Ramos (cell line): ENCODE measurements at regions not wholly inside any gene's neighbourhood (a gene's known extent, or its start where the extent isn't known, plus 50 kb on each side); places are given as distances from the start of the nearest gene placed in this dataset.
"Not testable (repeated sequence)": the region's sequence is repeated elsewhere in the genome, so short reads cannot be mapped to it uniquely, and the experiment has no call there.

Source experiments
- in situ Hi-C: fragments of 300-500 bp; cut with MboI; formaldehyde crosslinking; loops from one replicate; pipeline ENCODE4 v1.14.3; 2022; ENCODE audit warnings: low sequenced_read_pairs; ENCODE audit not compliant: unreplicated experiment

DNA sequence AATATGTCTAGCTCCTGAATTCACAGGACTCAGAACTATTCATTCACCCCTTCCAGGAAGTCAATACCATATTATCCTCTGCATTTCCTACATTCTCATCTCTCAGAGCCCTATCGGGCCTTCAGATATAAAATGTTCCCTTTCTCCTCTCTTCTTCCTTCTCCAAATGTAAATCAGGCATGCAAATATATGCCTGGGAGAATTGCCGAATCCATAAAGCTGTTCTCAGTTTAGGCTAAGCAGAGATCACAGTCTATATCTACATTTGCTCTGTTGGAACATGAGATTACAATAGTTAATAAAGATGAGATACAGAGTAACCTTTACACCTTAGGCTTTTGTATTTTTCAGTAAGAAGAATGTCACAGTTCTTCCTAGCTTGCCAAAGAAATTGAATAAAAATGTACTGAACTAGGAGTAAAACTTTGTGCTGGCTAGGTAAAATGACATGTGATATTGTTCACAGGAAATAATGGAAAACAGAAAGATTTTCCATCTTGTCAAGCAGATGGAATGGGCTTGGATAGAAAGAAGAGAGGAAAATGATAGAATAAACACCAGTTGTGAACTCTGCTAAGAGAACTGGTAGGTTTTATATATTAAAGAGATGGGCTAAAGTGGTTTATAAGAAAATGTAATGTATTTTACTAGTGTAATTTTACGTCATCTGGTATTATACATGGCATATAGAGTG is 161.5 kb downstream of the NRIP1 start:
- in situ Hi-C loops = no loop called here

DNA sequence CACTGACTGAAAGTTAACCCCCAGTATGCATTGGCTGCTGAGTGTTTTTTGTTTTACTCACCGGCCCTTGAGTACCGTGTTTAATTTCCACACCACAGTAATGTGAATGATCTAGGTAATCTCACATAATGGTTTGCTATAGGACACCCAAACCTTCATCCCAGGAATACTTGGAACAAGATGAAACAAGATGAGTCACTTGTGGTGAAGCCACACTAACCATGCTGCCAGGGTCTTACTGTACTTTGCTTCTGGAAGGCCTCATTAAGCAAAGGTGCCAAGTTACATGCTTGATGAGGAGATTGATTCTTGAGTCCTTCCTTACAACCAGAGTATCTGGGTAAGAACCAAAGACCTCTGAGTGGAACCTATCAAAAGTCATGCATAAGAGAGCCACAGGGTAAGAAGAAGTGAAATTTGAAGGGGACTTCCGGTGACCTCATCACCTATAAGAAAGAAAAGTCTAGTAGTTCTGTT is 163.3 kb downstream of the NRIP1 start:
- in situ Hi-C loops = no loop called here

DNA sequence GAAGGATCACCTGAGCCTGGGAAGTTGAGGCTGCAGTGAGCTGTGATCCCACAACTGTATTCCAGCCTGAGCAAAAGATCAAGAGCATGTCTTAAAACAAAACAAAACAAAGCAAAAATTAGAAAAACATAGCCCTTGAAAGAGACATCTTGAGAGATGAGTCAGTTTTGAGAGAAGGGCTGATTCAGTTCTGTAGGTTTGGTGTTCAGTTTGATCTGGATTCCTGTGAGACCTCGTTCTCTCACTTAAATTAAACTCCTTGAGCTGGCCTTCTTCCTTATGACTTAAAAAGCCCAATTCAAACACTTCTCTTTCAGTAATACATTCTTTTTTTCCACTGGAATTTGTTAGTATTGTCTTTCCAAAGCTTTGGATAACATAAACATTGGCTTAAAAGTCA is 164.2 kb downstream of the NRIP1 start:
- in situ Hi-C loops = no loop called here

DNA sequence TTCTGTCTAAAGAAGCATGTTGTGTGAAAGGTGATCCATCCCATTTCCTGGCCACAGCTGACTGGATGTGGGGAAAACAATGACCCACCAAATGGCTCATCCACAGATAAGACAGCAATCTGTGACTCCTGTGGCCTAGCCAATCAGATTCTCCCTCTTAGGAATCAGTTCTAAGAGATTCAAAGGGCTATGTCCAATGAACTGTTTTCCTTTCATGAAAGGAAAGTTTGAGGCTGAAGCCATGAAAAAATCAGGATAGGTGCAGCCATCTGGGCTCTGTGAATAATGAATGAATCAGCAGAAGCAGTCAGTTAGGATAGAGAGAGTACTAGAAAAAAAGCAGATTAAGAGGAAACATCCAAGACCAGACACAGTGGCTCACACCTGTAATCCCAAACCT is 164.7 kb downstream of the NRIP1 start:
- in situ Hi-C loops = no loop called here

DNA sequence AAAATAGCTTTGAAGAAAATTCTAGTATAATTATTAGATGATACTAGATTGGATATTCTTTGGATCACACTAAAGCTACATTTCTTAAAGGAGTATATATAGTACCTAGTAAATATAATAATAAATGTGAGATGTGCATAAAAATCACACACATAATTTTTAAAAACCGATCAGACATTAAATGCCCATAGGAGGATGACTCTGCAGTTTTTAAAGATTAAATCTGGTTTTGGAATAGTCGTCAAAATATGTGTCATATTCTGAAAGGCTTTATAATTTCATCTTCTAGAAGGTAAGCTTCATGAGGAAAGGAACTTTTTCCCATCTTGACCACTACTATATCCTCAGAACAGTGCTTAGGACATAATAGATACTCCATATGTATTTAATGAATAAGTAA is 169.0 kb downstream of the NRIP1 start:
- in situ Hi-C loops = no loop called here

DNA sequence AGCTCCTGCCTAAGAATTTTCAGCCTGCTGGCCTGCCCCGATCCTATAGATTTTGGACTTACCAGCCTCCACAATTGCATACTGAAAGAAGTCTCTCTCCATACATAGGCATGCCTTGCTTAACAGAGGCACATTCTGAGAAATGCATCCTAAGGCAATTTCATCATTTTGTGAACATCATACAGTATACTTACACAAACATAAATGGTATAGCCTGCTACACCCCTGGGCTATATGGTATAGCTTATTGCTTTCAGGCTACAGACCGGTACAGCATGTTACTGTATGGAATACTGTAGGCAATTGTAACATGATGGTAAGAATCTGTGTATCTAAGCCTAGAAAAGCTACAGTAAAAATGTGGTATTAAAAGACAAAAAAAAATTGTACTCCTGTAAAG is 174.7 kb downstream of the NRIP1 start:
- in situ Hi-C loops = no loop called here

DNA sequence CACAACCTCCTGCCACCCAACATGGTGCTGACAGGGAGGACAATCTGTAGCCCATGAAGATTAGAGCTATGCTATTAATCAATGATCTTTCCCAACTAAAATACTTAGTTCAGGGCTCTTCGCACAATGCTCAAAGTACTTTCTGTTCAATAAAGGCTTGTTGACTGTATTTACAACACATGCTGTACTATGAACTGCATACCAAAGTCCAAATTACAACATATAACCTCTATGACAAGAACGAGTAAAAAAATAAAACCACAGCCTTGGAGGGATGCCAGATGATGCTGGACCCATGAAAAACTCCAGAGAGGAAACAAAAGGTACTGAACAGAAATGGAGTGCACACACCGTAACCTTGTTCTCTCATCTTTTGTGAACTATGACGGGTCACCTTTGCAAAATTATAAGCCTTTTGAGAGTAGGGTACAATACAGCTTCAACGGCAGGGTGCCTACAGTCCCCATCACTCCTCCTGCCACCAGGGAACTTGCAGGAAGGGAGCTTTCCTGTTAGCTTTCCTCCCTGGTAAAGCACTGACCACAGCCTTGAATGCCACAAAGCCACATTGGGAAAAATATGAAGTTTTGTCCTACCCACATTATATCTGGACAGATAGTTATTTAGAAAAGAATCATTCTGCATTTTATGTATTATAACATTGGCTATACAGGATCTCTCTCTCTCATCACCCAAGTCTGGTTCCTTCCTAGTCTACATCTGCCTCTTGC is 175.6 kb downstream of the NRIP1 start:
- in situ Hi-C loops = no loop called here

DNA sequence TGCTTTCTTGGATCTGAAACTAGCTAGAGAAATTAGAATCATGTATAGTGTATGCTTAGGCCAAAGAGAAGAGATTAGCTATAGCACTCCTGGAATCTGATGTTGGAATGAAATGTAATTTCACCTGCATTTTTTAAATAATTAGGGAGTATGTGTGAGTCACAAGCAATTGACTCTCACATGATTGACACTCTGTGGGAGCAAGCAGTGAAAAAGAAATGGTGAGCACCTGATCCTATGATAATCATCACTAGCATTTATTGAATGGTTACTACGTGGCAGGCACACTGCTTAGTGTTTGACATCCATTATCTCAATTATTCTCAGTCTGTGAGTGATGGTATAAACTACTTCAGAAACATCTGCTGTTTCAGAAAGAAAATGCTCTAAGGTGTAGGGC is 176.6 kb downstream of the NRIP1 start:
- in situ Hi-C loops = no loop called here

DNA sequence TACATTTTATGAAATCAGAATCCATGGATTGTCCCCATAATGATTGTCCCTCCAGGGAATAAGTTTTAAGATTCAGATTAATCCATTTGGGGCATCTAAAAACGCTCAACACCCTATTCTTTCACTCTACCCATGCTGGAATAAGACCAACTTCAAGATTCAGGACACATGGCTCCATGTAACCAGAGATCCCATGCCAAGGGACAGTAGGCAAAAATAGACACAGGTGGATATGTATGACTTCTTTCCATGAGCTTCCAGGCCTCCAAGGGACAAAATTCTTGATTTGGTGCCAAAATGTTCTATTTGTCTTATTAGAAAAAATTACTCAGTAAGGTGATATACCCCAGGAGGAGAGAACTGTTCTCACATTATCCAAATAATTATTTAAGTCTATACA is 178.8 kb downstream of the NRIP1 start:
- in situ Hi-C loops = no loop called here

DNA sequence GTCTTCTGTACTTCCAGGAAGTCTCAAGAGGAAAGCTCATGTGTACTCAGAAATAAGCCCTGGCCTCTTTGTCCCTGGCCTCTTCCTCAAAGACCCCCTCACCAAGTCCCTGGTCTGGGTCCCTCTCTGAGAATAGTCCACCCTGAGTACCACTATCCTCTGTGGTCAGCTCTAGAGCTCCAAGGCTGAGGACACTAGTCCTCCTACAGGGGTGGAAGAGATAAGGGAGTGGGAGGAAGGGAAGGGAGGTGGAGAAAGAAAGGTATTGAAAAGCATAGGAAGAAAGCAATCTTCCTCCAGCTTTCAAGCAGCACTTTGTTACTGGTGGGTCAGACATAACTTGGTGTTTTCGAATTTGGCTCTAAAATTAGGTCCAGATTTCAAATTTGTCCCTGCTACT is 181.4 kb downstream of the NRIP1 start:
- in situ Hi-C loops = no loop called here

DNA sequence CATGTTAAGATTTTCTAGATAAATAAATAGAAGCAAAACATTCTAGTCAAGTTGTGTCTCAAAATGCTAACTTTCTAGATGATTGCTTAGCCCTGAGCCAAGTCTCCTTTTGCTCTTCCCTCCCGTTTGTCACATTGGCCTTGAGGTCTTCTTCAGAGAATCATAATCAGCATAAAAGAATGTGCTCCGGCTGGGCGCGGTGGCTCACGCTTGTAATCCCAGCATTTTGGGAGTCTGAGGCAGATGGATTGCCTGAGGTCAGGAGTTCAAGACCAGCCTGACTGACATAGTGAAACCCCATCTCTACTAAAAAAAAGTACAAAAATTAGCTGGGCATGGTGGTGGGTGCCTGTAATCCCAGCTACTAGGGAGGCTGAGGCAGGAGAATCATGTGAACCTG is 182.3 kb downstream of the NRIP1 start:
- in situ Hi-C loops = not testable (repeated sequence)

DNA sequence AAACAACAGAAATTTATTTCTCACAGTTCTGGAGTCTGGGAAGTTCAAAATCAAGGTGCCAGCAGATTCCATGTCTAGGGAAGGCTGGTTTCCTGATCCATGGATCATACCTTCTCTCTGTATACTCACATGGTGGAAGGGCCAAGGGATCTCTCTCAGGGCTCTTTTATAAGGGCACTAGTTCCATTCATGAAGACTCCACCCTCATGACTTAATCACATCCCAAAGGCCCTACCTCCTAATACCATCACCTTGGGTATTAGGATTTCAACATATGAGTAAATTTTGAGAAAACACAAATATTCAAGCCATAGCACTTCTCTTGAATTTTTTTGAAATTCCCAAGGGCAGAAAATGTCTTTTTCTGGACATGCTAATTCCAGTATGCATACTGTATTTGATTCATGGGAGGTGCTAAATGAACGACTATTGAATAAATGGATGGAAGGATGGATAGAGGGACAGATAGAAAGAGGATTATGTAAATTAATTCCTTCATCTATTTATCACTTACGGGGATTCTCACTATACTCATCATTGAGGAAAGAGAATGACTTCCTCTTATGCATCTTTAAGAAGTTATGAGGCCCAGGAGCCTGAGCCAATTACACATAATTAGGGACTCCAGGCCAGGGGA is 182.8 kb downstream of the NRIP1 start:
- in situ Hi-C loops = no loop called here

DNA sequence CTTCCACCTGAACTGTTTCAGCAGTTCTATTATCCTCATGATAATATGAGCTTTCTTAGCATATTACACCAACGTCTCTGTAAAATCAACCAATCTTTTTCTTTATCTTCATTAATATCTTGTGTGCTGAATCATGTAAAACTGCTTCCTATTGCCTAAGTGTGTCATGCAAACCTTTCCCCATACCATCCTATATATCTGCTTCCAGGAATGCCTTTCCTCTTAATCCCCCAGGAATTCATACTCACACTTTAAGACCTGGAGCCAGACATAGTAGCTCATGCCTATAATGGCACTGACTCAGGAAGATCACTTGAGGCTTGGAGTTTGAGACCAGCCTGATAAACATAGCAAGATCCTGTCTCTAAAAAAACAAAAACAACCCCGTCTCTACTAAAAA is 183.9 kb downstream of the NRIP1 start:
- in situ Hi-C loops = no loop called here

DNA sequence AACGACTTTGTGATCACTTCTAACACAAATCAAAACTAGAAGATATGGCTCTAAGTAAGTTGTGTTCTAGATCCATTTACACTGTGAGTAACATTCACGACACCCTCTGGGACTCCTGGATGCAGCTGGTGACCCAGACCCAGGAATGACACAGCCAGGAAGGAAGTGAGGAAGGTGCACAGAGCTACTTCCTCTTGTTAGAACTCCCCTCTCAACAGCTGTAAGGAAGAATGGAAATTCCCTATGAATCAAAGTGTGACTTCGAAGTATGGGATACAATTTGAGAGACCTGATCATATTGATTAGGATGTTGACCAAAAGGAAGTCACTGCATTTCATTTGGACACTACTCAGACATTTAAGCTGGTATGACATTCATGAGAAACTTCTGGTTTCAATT is 185.3 kb downstream of the NRIP1 start:
- in situ Hi-C loops = no loop called here

DNA sequence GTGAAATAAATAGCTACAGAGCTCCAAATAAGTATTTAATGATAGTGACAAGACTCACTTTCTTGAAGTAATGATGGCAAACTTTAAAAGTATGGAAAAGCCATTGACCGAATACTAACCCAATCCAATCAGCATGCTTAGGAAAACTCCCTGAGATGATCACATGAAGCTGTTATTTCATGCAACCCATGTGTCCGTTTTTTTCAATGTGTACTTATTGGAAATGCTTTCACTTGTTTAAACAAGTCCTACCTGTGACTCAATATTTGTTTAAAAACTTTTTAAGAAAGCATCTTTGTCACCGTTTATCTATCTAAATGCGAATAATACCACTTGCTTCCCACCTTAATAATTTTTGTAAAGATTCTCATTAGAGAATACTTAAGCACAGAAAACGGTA is 185.8 kb downstream of the NRIP1 start:
- in situ Hi-C loops = no loop called here

DNA sequence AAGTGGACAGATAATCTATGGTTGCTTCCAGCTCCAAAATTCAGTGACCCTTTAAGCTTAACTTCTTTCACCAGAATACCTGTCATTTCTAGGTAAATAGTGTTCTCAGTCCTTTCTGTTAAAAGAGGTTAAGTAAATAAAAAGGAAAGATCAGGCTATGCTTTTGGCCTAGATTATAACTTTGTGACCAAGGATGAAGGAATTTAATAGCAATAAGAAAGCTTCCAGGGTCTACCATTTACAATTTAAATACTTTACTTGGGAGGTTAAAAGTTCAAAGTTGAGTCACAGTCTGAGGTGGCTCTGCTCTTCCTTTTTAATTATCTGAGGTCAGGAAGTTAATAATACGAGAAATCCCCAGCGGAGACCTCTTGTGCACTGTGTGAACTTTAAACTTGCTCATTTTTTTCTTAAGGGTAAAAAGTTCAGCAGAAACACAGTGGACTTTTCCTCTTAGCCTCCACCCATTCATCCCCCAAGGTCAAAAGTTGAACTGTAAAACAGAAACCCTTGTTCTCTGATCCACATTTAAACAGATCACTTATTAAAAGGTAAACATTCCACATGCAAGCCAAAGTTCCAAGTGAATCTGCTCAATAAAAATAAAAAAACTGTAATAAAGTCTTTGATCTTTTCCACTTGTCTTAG is 187.1 kb downstream of the NRIP1 start:
- in situ Hi-C loops = no loop called here

DNA sequence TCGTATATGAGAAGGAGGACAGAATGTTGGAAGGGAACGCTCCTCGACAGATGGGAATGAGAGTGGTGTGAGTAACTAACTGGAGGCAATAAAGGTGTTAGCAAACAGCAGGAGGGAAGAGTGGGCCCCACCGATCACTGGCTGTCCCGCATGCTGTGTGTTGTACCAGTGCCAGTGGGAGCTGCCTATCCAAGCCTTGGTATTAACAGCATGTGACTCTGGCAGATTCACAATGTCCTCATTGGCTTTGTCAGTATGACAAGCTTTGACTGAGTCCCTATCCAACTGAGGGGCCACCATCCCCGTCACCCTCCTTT is 188.3 kb downstream of the NRIP1 start:
- in situ Hi-C loops = no loop called here

DNA sequence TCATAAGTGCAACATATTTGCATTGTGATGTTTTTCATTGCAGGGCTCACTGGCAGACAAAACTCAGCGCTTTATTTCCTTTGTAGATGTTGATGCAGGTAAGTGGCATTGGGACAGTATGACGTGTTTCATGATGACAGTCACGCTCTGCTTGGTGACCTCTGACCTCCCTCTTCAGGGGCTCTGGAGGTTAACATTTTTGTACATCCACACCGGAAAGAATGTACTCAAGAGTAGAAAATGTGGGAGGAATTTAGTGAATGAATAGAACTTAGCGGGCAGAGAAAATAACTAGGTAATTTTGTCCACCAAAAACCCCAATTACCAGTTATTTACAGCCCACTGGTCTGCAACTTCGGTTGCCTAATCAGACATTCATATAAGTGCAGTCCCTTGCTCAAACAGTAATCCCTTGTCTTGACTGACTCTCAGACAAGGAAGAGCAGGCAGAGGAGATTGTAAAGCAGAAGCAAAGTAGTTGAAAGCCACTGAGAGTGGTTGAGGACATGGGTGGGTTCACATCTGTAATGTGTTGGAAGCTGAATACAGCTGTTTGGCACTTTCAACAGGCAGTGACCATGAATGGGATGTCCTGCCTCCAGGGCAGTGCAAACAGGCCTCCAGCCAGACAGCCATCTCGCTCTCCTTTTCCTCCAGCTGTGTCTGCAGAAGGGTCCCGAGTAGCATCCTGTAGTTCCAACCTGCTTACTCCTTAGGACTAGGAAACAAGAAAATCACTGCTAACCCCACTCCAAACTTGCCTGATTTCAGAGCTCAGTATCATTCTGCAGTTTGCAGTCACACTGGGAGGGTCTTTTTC is 188.9 kb downstream of the NRIP1 start:
- in situ Hi-C loops = no loop called here

DNA sequence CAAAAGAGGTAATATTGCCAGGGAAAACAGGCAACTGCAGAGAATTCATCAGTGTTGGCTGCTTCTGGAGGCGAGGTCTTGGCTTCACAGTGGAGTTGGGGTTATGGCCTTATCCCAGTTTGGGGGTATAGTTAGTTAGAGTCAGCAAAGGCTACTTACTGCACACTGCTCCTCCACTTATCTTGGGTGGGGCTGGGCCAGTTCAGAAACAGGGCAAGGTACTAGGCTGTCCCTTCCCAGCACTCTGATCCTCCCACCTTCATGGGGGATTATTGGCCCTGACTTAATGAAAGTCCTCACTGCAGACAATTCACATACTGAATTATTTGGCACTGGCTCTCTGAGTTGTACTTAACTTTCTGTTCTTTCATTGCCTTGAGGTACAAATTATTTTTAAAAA is 189.6 kb downstream of the NRIP1 start:
- in situ Hi-C loops = no loop called here

DNA sequence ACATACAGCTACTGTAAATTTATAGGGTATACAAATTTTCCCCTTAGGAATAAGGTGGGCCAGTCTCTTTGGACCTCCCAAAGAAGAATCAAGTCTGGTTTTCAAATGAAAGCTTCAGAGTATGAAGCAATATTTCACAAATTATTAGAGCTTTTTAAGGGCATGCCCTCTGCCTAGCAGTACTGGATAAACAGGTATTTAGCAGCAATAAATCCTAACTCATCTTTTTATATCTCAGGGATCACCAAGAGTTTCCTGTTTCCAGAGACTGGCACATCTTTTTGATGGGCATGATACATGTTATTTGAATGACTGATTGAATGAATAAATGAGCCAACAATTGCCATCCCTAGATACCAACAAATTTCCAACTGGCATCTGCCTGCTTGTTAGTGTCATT is 190.4 kb downstream of the NRIP1 start:
- in situ Hi-C loops = no loop called here
